GM12891 (cell line): ENCODE measurements at regions not wholly inside any gene's neighbourhood (a gene's known extent, or its start where the extent isn't known, plus 50 kb on each side); places are given as distances from the start of the nearest gene placed in this dataset.

Experiments used
- PAX5 ChIP-seq: IDR thresholded peaks from 2 replicates; pipeline ENCODE4 v1.6.1; 2011; ENCODE audit warnings: low read length, moderate library complexity, mild to moderate bottlenecking; ENCODE audit not compliant: insufficient read depth, severe bottlenecking
- POLR2A ChIP-seq: IDR thresholded peaks from 2 replicates; pipeline ENCODE4 v1.6.1; 2011; ENCODE audit warnings: low read depth, low read length, control low read depth
- POLR2AphosphoS5 ChIP-seq: IDR thresholded peaks from 2 replicates; pipeline ENCODE4 v1.6.1; 2011; ENCODE audit warnings: low read depth, low read length, control low read depth
- POU2F2 ChIP-seq: IDR thresholded peaks from 2 replicates; pipeline ENCODE4 v1.6.1; 2011; ENCODE audit warnings: low read depth, mild to moderate bottlenecking, control low read depth, low read length, moderate library complexity
- SPI1 ChIP-seq: IDR thresholded peaks from 2 replicates; pipeline ENCODE4 v1.6.1; 2011; ENCODE audit warnings: low read depth, low read length, control low read depth
- TAF1 ChIP-seq: IDR thresholded peaks from 2 replicates; pipeline ENCODE4 v1.6.1; 2011; ENCODE audit warnings: low read depth, low read length, control low read depth

- no peak for TF ChIP-seq TAF1
- no peak for TF ChIP-seq POLR2A
- TF ChIP-seq POLR2AphosphoS5, result no peak
- TF ChIP-seq SPI1, result no peak
- no peak for TF ChIP-seq POU2F2
- no peak for TF ChIP-seq PAX5
Observed at GRCh38 chr12:76226956-76227355, 121.3 kb downstream of the BBS10 start.
